Activated naive CD4-positive, alpha-beta T cell treated with anti-CD3 and anti-CD28 coated beads for 36 hours (primary cell): ENCODE measurements at regions not wholly inside any gene's neighbourhood (a gene's known extent, or its start where the extent isn't known, plus 50 kb on each side); places are given as distances from the start of the nearest gene placed in this dataset.
"Not testable (repeated sequence)": the region's sequence is repeated elsewhere in the genome, so short reads cannot be mapped to it uniquely, and the experiment has no call there.

Experiments used
- CTCF ChIA-PET: fragments of 350-600 bp; sonication (Branson Sonifier 250); formaldehyde crosslinking; loops from one replicate; lab custom pipeline; 2021; ENCODE audit warnings: antibody characterized with exemption; lab: Charles Lee
- DNase-seq: peaks from one replicate; pipeline ENCODE4 v3.0.0-alpha.2; 2020
- H3K27ac Mint-ChIP-seq: one replicate; pipeline ENCODE4 v1.8.0; 2021; ENCODE audit warnings: mild to moderate bottlenecking, mixed read lengths
- H3K27me3 Mint-ChIP-seq: one replicate; pipeline ENCODE4 v1.8.0; 2021; ENCODE audit warnings: low read depth, mixed read lengths
- H3K36me3 Mint-ChIP-seq: one replicate; pipeline ENCODE4 v1.8.0; 2021; ENCODE audit warnings: low read depth, mixed read lengths
- H3K4me1 Mint-ChIP-seq: one replicate; pipeline ENCODE4 v1.8.0; 2021; ENCODE audit warnings: low read depth, mixed read lengths
- H3K4me3 Mint-ChIP-seq: one replicate; pipeline ENCODE4 v1.8.0; 2021; ENCODE audit warnings: mild to moderate bottlenecking, moderate library complexity, mixed read lengths
- H3K9me3 Mint-ChIP-seq: one replicate; pipeline ENCODE4 v1.8.0; 2021; ENCODE audit warnings: mixed read lengths
- intact Hi-C: fragments of 100-400 bp; cut with micrococcal nuclease; formaldehyde crosslinking; loops from one replicate; pipeline ENCODE4 v1.15.1; 2023

DNA sequence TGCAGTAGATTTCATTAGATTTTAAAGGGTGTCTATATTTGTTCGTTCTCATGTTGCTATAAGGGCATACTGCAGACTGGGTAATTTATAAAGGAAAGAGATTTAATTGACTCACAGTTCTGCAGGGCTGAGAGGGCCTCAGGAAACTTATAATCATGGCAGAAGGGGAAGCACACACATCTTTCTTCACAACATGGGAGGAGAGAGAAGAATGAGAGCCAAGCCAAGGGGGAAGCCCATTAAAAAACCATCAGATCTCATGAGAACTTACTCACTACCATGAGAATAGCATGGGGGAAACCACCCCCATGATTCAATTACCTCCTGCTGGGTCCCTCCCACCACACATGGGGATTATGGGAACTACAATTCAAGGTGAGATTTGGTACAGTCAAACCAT, 99.5 kb upstream of the TCF21 start:
- H3K27me3 Mint-ChIP-seq = peaks cover 10% of the 10 kb centered on the region
- not testable (repeated sequence) for H3K4me3 Mint-ChIP-seq

DNA sequence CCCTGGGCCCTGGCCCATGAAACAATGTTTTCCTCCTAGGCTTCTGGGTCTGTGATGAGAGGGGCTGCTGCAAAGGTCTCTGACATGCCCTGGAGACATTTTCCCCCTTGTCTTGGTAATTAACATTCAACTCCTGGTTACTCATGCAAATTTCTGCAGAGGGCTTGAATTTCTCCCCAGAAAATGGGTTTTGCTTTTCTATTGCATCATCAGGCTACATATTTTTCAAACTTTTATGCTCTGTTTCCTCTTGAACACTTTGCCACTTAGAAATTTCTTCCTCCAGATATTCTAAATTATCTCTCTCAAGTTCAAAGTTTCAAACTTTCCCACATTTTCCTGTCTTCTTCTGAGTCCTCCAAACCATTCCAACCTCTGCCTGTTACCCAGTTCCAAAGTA, 98.2 kb upstream of the TCF21 start:
- H3K36me3 Mint-ChIP-seq, DNase-seq, H3K27ac Mint-ChIP-seq, CTCF ChIA-PET, intact Hi-C loops, H3K9me3 Mint-ChIP-seq, H3K4me1 Mint-ChIP-seq, H3K4me3 Mint-ChIP-seq: not testable (repeated sequence)
- peaks cover 10% of the 10 kb centered on the region for H3K27me3 Mint-ChIP-seq

More for the DNA sequence above, 99.5 kb upstream of the TCF21 start:
- H3K4me1 Mint-ChIP-seq, H3K9me3 Mint-ChIP-seq, H3K27ac Mint-ChIP-seq, H3K36me3 Mint-ChIP-seq, intact Hi-C loops, CTCF ChIA-PET: not testable (repeated sequence)
- DNase-seq = peak; percentile 7

GRCh38 chr6:133795051-133795450, 93.9 kb upstream of the TCF21 start:
- peaks cover 12% of the 10 kb centered on the region for H3K27me3 Mint-ChIP-seq
- H3K36me3 Mint-ChIP-seq, H3K27ac Mint-ChIP-seq, H3K4me3 Mint-ChIP-seq, intact Hi-C loops, H3K9me3 Mint-ChIP-seq, H3K4me1 Mint-ChIP-seq, CTCF ChIA-PET, DNase-seq: not testable (repeated sequence)

GRCh38 chr6:133796235-133796634, 92.7 kb upstream of the TCF21 start:
- intact Hi-C loops = no loop called here
- no peak for DNase-seq
- Mint-ChIP-seq H3K27me3 (peaks cover 12% of the 10 kb centered on the region), H3K36me3 (no peaks in the 10 kb centered on the region), H3K9me3 (peaks cover 2% of the 10 kb centered on the region), H3K4me3 (no peak overlapping the region), H3K27ac (no peak overlapping the region), H3K4me1 (no peaks in the 10 kb centered on the region)
- CTCF ChIA-PET = interaction anchor here (0.6 to 1.0 kb wide), 2 partner anchors 20 to 345 kb away, joined by 3 read pairs; no protein-coding TSS in a partner anchor

DNA sequence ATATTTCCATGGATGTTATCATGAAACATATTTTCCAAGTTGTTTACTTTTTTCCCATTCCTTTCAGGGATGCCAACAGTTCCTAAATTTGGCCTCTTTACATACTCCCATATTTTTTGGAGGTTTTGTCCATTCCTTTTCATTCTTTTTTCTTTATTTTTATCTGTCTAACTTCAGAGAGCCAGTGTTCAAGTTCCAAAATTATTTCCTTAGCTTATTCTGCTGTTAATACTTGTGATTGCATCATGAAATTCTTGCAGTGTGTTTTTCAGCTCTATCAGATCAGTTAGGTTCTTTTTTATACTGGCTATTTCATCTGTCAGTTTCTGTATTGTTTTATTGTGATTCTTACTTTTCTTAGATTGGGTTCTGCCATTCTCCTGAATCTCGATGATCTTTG, 89.9 kb upstream of the TCF21 start:
- intact Hi-C loops = no loop called here
- DNase-seq = no peak
- CTCF ChIA-PET = no interaction called here
- H3K27me3 Mint-ChIP-seq = peaks cover 17% of the 10 kb centered on the region
- no peak overlapping the region for H3K4me3 Mint-ChIP-seq
- H3K9me3 Mint-ChIP-seq = peaks cover 2% of the 10 kb centered on the region
- no peaks in the 10 kb centered on the region for H3K4me1 Mint-ChIP-seq
- H3K27ac Mint-ChIP-seq = no peak overlapping the region
- no peaks in the 10 kb centered on the region for H3K36me3 Mint-ChIP-seq

GRCh38 chr6:133802861-133803260, 86.1 kb upstream of the TCF21 start:
- intact Hi-C loops = no loop called here
- Mint-ChIP-seq H3K36me3 (no peaks in the 10 kb centered on the region), H3K9me3 (no peaks in the 10 kb centered on the region), H3K27me3 (peaks cover 27% of the 10 kb centered on the region), H3K4me1 (no peaks in the 10 kb centered on the region), H3K27ac (no peak overlapping the region), H3K4me3 (no peak overlapping the region)
- CTCF ChIA-PET = no interaction called here
- no peak for DNase-seq

- H3K9me3 Mint-ChIP-seq = no peaks in the 10 kb centered on the region
- peaks cover 30% of the 10 kb centered on the region for H3K27me3 Mint-ChIP-seq
- intact Hi-C loops = no loop called here
- DNase-seq = no peak
- H3K4me3 Mint-ChIP-seq = no peak overlapping the region
- H3K27ac Mint-ChIP-seq = no peak overlapping the region
- H3K36me3 Mint-ChIP-seq = no peaks in the 10 kb centered on the region
- CTCF ChIA-PET = interaction anchor here (0.5 kb wide), 1 partner anchor 584 kb away, joined by 3 read pairs; no protein-coding TSS in a partner anchor
- H3K4me1 Mint-ChIP-seq = no peaks in the 10 kb centered on the region
Observed at GRCh38 chr6:133804265-133804664, 84.6 kb upstream of the TCF21 start.

DNA sequence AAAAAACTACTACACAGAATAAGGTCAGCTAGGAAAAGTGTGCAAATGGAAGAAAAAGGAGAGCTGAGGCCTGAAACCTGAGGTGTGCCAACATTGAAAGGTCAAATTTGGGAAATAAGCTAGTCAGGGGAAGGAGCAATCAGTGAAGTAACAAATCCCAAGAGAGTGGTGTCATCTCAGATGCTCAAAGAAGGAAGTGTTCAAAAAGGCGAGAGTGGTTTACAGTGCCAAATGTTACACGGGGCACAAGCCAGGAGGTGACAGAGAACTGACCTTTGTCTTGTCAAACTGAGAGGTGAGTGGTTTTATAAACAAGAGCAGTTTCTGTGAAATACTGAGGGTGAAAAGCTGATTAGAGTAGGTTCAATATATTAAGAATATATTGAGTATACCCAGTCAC, 83.0 kb upstream of the TCF21 start:
- CTCF ChIA-PET = interaction anchor here (0.6 to 1.4 kb wide), 2 partner anchors 11 to 257 kb away, joined by 3 read pairs; no protein-coding TSS in a partner anchor
- no peaks in the 10 kb centered on the region for H3K4me1 Mint-ChIP-seq

DNA sequence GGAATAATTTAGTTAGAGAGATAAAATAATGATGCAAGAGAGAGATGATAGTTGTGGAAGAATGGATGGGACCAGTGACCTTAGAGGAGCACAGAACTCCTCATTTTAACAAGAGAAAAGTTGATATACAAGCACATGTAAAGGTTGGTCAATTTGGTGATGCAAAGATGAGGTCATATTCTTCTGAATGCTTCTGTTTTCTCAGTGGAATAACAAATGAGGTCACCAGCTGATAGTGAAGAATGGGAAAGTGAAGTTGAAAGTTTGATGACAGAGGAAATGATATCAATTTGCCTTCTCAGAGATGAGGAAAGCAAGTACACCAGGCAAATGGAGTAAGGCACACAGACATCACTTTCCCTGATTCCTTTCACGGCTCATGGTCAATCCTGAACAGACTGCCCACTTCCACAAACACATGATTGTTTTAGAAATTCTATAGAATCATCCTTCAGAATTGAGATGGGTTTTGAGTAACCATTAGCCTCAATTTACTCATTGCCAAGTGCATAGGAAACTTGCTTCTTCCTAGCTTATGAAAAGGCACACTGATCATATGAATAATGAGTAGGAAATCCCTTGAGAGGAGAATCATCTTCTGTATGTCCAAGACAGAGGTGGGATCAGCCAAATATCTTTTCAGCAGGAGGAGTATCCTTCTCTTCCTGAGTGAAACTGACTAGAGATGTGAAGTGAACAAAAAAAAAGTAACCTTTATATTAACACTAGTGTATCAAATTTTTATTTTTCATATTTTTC, 82.4 kb upstream of the TCF21 start:
- Mint-ChIP-seq H3K36me3 (no peaks in the 10 kb centered on the region), H3K9me3 (peaks cover 2% of the 10 kb centered on the region), H3K4me3 (no peak overlapping the region), H3K4me1 (no peaks in the 10 kb centered on the region), H3K27ac (no peak overlapping the region), H3K27me3 (peaks cover 41% of the 10 kb centered on the region)
- intact Hi-C loops = no loop called here
- CTCF ChIA-PET = interaction anchor here (0.6 kb wide), 1 partner anchor 256 kb away, joined by 3 read pairs; no protein-coding TSS in a partner anchor
- no peak for DNase-seq

More for the DNA sequence above, 83.0 kb upstream of the TCF21 start:
- intact Hi-C loops = no loop called here
- H3K9me3 Mint-ChIP-seq = peaks cover 2% of the 10 kb centered on the region
- H3K4me3 Mint-ChIP-seq = no peak overlapping the region
- DNase-seq = no peak
- H3K36me3 Mint-ChIP-seq = no peaks in the 10 kb centered on the region
- H3K27me3 Mint-ChIP-seq = peaks cover 40% of the 10 kb centered on the region
- no peak overlapping the region for H3K27ac Mint-ChIP-seq

DNA sequence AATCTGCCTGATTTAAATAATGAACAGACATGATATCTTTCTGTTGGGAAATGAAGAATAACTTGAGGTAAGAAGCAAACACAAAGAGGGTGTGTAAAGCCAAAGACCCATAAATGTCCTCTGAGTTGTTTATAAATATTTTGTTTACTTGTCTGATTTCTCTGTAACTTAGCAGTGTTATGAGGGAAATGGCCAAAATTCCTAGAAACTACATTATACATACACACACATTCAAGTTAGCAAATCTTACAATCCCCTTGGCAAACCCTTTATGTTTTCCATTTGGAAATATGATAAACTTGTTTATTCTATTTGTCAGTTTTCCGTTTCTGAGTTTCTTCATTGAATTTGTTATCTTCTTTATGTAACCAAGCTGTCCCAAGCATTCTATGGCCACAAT, 81.4 kb upstream of the TCF21 start:
- H3K4me1 Mint-ChIP-seq = no peaks in the 10 kb centered on the region
- H3K9me3 Mint-ChIP-seq = peaks cover 2% of the 10 kb centered on the region
- H3K27ac Mint-ChIP-seq = no peak overlapping the region
- no peak for DNase-seq
- no peaks in the 10 kb centered on the region for H3K36me3 Mint-ChIP-seq
- CTCF ChIA-PET = no interaction called here
- H3K27me3 Mint-ChIP-seq = peaks cover 44% of the 10 kb centered on the region
- intact Hi-C loops = no loop called here
- no peak overlapping the region for H3K4me3 Mint-ChIP-seq

- H3K9me3 Mint-ChIP-seq = peaks cover 2% of the 10 kb centered on the region
- intact Hi-C loops = no loop called here
- DNase-seq = no peak
- no peaks in the 10 kb centered on the region for H3K36me3 Mint-ChIP-seq
- CTCF ChIA-PET = interaction anchor here (0.6 to 1.3 kb wide), 2 partner anchors 9 to 84 kb away, joined by 4 to 9 read pairs; no protein-coding TSS in a partner anchor
- no peaks in the 10 kb centered on the region for H3K4me1 Mint-ChIP-seq
- H3K27ac Mint-ChIP-seq = no peak overlapping the region
- peaks cover 44% of the 10 kb centered on the region for H3K27me3 Mint-ChIP-seq
- H3K4me3 Mint-ChIP-seq = no peak overlapping the region
Observed at GRCh38 chr6:133809406-133809805, 79.5 kb upstream of the TCF21 start.

DNA sequence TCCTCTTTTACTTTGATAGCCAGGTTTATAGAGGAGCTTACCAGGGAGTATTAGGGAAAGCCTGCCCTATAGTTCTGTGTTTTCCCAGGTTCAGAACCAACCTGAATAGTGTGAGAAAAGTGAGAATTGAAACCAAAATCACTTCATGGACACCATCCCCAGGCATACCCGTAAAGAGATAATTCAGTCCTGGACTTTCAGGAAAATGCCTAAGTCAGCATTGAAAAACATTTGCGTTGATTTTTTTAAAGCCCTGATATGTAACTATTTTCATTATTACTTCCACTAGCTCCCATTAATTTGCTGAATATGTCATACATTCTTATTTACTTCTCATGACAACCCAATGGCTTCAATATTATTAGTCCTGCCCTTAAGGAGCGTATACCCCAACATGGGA, 77.4 kb upstream of the TCF21 start:
- CTCF ChIA-PET = interaction anchor here (0.8 to 0.9 kb wide), 2 partner anchors 110 to 112 kb away, joined by 3 read pairs; no protein-coding TSS in a partner anchor
- Mint-ChIP-seq H3K4me1 (peaks cover 11% of the 10 kb centered on the region), H3K27me3 (peaks cover 38% of the 10 kb centered on the region), H3K27ac (no peak overlapping the region), H3K4me3 (no peak overlapping the region), H3K9me3 (peaks cover 3% of the 10 kb centered on the region), H3K36me3 (no peaks in the 10 kb centered on the region)
- intact Hi-C loops = no loop called here
- no peak for DNase-seq

DNA sequence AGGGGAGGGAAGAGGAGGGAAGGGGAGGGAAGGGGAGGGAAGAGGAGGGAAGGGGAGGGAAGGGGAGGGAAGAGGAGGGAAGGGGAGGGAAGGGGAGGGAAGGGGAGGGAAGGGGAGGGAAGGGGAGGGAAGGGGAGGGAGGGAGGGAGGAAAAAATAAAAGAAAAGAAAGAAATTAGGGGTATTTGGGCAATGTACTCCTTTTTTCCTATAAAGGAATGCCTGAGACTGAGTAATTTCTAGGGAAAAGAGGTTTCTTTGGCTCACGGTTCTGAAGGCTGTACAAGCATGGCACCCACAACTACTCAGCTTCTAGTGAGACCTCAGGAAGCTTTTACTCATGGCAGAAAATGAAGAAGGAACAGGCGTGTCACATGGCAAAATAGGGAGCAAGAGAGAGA, 76.5 kb upstream of the TCF21 start:
- H3K27ac Mint-ChIP-seq, H3K36me3 Mint-ChIP-seq, H3K9me3 Mint-ChIP-seq, intact Hi-C loops, DNase-seq, H3K4me3 Mint-ChIP-seq: not testable (repeated sequence)
- H3K27me3 Mint-ChIP-seq = peaks cover 38% of the 10 kb centered on the region
- CTCF ChIA-PET = interaction anchor here (0.8 kb wide), 1 partner anchor 111 kb away, joined by 3 read pairs; no protein-coding TSS in a partner anchor
- peaks cover 11% of the 10 kb centered on the region for H3K4me1 Mint-ChIP-seq
